ENCODE measurements at regions not wholly inside any gene's neighbourhood (a gene's known extent, or its start where the extent isn't known, plus 50 kb on each side); places are given as distances from the start of the nearest gene placed in this dataset.
A peak's percentile ranks its signal among the peaks of the same experiment; 100 is the strongest.

- no peak for DNase-seq (ENCODE audit: low read depth)
Measured at GRCh38 chr1:63042278-63042677, 258.3 kb downstream of the ATG4C start.

GRCh38 chr1:63046539-63046938, 262.6 kb downstream of the ATG4C start:
- no peak for DNase-seq (ENCODE audit: low read depth)

DNA sequence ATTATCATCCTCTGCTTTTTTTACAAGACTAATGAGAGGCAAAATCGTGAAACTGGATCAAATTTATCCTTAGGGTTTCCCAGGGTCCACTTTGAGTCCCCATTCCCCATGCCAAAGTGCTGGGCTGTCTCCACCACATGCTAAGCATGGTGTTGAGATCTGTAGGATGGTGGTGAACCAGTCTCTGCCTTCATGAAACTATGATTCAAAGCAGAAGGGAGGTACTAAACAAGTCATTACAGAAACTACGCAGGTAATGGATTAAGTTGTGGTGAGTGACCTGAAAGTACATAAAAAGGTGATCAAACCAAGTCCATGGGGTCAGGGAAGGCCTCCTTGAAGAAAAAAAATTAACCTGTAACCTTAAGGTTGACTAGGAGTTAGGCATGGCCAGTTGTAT, 265.2 kb downstream of the ATG4C start:
- DNase-seq (ENCODE audit: low read depth): no peak

GRCh38 chr1:63051356-63051755, 267.4 kb downstream of the ATG4C start:
- DNase-seq (ENCODE audit: low read depth): no peak

DNA sequence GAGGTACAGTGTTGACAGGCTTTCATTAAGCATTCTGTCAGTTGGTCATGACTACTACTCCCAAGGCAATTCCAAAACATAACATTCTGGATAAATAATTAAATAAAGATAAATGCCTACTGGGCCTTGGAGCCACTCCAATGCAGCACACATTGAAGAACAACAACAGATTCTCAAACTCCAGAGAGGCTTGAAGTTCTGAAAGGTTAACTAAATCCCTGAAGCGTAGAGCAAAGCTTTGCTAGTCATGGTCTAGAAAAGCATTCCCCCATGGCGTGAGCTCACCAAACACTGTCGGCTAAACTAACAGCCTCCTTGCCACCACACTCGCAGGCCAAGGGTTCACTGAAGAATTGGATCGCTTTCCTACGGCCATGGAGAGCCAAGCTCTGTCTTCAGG, 268.0 kb downstream of the ATG4C start:
- DNase-seq (ENCODE audit: low read depth): no peak

- no peak for DNase-seq (ENCODE audit: low read depth)
Measured at GRCh38 chr1:63054184-63054583, 268.2 kb upstream of the FOXD3 start.

- DNase-seq (ENCODE audit: low read depth): no peak
Measured at GRCh38 chr1:63063367-63063766, 259.0 kb upstream of the FOXD3 start.

DNA sequence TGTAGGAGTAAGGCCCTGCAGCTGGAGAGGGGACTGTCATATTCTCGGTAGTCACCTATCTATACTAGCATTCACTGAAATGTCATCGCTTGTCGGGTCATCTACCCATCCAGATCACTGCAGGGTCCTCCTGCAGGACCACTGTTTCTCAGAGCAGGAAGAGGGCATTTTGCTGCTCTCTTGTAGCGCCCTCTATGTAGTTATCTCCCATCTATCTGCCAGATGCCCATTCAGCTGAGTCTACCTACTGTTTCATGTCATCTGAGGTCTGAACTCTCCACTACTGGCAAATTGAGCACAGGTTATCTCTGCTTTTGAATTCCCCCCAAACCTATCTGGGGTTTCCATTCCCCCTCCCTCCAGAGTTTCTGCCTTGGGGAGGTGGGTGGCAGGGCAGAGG, 258.2 kb upstream of the FOXD3 start:
- no peak for DNase-seq (ENCODE audit: low read depth)

- no peak for DNase-seq (ENCODE audit: low read depth)
Measured at GRCh38 chr1:63068626-63069025, 253.7 kb upstream of the FOXD3 start.

DNA sequence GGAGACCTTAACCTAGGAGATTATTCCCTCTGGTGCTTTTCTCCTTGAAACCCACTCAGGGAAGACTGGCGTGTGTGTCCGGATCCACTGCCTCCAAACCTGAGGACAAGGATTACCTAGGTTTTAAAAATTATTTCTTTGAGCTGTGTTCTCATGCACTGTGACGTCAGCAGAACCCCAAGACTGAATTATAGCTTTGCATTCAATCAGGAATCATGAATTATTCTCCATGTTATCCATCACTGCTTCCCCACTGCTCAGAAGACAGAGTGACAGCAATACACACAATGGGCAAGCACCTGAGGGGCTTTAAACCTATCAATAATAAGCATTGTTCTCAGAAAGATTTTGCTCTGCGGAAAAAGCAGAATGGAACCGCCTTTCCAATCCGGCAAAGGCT, 253.2 kb upstream of the FOXD3 start:
- no peak for DNase-seq (ENCODE audit: low read depth)

DNA sequence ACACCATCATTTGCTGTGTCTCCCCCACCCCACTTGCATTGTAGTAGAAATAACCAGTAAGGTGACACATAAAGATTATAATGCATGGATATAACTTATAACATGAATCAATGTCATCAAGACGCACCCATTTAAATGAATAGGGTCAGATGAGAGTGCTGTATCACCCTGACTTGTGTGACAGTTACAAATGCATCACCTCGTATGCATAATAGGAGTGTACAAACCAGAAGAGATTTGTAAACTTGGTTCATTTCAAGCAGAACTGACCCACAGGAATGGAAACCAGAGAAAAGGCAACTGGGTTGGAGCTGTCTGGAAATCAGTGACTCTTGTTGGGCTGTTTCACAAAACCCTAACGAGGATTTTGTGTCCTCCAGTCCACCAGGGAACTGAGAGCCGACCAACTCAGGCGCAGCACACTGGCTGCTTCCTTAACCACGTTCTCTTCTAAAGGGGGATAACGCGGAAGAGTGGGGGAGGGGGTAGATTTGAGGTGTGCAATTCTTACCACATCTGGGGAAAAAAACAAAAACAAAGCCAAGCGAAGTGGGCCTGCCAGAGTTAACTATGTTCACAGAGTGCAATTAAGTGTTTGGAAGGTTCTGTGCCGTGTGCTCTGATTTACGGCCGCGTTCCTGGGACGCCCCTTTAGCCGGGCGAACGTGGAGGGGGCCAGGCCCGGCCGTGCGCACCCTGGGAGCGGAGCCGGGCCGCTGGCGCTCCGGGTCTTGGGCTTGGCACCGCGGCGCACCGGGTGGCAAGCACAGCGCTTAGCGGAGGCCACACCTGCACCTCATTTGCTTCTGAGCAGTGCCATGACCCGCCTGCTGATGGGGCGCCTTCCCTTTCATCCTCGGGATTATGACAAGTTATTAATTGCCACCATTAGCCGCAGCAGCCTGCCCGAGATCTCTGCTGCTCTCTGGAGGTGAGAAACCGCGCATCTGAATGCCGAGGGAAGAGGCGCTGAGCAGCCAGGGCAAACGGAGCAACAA, 248.8 kb upstream of the FOXD3 start:
- DNase-seq (ENCODE audit: low read depth): no peak

DNA sequence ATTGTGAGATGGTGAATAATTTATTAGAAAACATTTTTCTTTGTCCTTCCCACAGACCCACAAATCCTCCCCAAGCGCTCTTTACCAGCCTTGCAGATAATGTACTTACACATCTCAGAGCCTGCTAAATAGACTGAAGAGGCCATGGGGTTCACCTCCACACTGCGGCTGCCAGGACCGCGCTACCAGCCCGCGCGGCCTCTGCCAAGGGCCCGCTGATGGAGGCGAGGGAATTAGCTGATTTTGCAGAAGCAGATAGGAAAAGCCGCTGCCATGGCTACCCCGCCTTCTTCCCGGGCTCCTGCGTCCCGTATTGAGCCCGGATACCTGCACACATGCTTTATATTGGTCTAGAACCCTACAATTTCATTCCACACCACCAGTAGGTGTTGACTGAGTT, 248.0 kb upstream of the FOXD3 start:
- DNase-seq (ENCODE audit: low read depth): no peak

DNA sequence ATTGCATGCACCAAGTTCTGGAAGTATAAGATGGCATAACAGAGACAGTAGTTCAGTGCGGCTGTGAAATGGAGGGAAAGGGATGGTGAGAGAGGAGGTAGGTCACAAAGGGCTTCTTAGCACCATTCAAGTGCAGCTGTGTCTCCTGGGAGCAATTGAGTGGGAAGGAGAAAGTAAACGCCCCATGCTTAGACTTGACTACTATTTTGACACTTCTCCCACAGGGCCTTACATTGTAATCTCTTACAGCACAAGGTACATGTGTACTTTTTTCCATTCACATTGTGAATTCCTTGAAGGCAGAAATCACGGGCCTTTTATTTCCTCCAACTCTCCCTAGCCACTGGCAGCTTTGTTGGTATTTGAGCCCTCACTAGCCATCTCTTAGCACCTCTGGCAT, 239.6 kb upstream of the FOXD3 start:
- no peak for DNase-seq (ENCODE audit: low read depth)

- DNase-seq (ENCODE audit: low read depth): no peak
Measured at GRCh38 chr1:63087966-63088365, 234.4 kb upstream of the FOXD3 start.

- DNase-seq (ENCODE audit: low read depth): no peak
Measured at GRCh38 chr1:63099188-63099587, 223.2 kb upstream of the FOXD3 start.

DNA sequence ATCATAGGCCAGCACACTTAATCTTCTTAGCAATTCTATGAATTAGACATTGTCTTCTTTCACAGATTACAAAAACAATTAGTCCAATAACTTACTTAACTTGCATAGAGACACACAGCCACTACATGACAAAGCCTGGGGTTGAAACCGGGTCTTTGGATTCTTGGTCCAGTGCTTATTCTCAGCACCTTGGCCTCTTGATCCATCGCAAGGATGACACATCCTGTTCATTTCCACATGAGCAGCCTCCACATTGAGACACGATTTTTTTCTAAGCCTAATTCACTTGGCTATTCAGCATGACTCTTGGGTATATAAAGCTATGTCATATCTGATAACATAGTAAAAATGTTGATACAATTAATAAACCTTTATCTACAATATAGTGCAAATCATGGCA, 221.0 kb upstream of the FOXD3 start:
- no peak for DNase-seq (ENCODE audit: low read depth)

- no peak for DNase-seq (ENCODE audit: low read depth)
Measured at GRCh38 chr1:63103682-63104081, 218.7 kb upstream of the FOXD3 start.

- DNase-seq (ENCODE audit: low read depth): no peak
Measured at GRCh38 chr1:63107066-63107465, 215.3 kb upstream of the FOXD3 start.

- DNase-seq (ENCODE audit: low read depth): no peak
Measured at GRCh38 chr1:63108206-63108605, 214.2 kb upstream of the FOXD3 start.

- DNase-seq (ENCODE audit: low read depth): peak; percentile 42
Measured at GRCh38 chr1:63112155-63112900, 210.0 kb upstream of the FOXD3 start.

DNA sequence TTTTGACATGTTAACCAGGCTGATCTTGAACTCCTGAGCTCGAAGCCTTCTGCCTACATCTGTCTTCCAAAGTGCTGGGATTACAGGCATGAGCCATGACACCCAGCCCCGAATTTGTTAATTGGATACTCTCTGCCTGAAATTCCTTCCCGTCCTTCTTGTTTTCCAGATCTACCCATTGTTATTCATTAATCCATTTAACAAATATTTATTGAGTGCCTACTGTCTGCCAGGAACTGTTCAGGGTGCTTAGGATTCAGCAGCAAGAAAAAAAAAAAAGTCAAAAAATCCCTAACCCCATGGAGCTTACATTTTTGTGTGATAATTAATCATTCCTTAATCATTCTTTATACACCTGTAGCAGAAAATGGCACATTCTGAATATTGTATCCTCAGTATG, 206.8 kb upstream of the FOXD3 start:
- no peak for DNase-seq (ENCODE audit: low read depth)

- DNase-seq (ENCODE audit: low read depth): peak; percentile 23
Measured at GRCh38 chr1:63116016-63116415, 206.4 kb upstream of the FOXD3 start.

- peak; percentile 13 for DNase-seq (ENCODE audit: low read depth)
Measured at GRCh38 chr1:63119575-63120155, 202.7 kb upstream of the FOXD3 start.

Data from HS-5 (cell line).